GM12878 (cell line): ENCODE measurements at regions not wholly inside any gene's neighbourhood (a gene's known extent, or its start where the extent isn't known, plus 50 kb on each side); places are given as distances from the start of the nearest gene placed in this dataset.

Experiments used
- ATAC-seq: fragments of 200-7000 bp; cut with Tn5 transposase; 3 replicates; pipeline ENCODE4 v1.9.1; 2020; ENCODE audit warnings: mild to moderate bottlenecking, moderate library complexity
- BruUV-seq: library from RNA; stranded (reverse); fragments of 400-500 nt; replicated peaks from 2 replicates; lab custom pipeline; 2021; lab: Mats Ljungman, UMichigan
- CTCF ChIA-PET: fragments of 300-600 bp; sonication (Branson Sonifier 250); formaldehyde crosslinking; extraction: SDS; loops from one replicate; lab custom pipeline; 2021; ENCODE audit warnings: inconsistent platforms; lab: Yijun Ruan, JAX
- POLR2A ChIA-PET: fragments of 350-600 bp; formaldehyde crosslinking; extraction: SDS; loops from one replicate; lab custom pipeline; 2021; ENCODE audit warnings: inconsistent platforms; lab: Charles Lee
- RAD21 ChIA-PET: fragments of 300-600 bp; sonication (Branson Sonifier 250); formaldehyde crosslinking; loops from one replicate; lab custom pipeline; 2023; ENCODE audit warnings: antibody characterized with exemption; ENCODE audit not compliant: unreplicated experiment; lab: Charles Lee
- SMC1A ChIA-PET: fragments of 300-600 bp; sonication (Branson Sonifier 250); formaldehyde crosslinking; loops from one replicate; lab custom pipeline; 2023; ENCODE audit not compliant: unreplicated experiment, uncharacterized antibody; lab: Charles Lee
- DNase-seq: peaks from one replicate; pipeline ENCODE4 v3.0.0-alpha.2; 2011; ENCODE audit warnings: low read depth, low spot score
- FAIRE-seq: peaks from 3 replicates; lab custom pipeline; 2011; peaks lifted over from hg19 to GRCh38; lab: Jason Lieb, UNC
- H2AFZ ChIP-seq: 2 replicates; pipeline ENCODE4 v1.6.0; 2011; ENCODE audit warnings: low read depth, low read length, control low read depth; ENCODE audit not compliant: control insufficient read depth
- H3K27ac ChIP-seq: 2 replicates; pipeline ENCODE4 v1.5.1; 2011; ENCODE audit warnings: control low read depth; ENCODE audit not compliant: control insufficient read depth, insufficient read depth
- H3K27me3 ChIP-seq, 2 experiments: replicated peaks in 1 of 2; 2 replicates each; pipeline versions ENCODE4 v1.6.0 to v1.6.1; 2011; ENCODE audit warnings: low read length in 1 of 2; ENCODE audit not compliant: control insufficient read depth in 2 of 2, insufficient read depth in 2 of 2
- H3K36me3 ChIP-seq, 2 experiments: 2 replicates each; pipeline ENCODE4 v1.5.1; 2011; ENCODE audit warnings: low read length in 1 of 2; ENCODE audit not compliant: control insufficient read depth in 2 of 2, insufficient read depth in 2 of 2
- H3K4me1 ChIP-seq: 2 replicates; pipeline ENCODE4 v1.6.1; 2011; ENCODE audit warnings: mild to moderate bottlenecking, low read length, moderate library complexity, mixed read lengths; ENCODE audit not compliant: control insufficient read depth, insufficient read depth
- H3K4me2 ChIP-seq: 2 replicates; pipeline ENCODE4 v1.6.0; 2011; ENCODE audit warnings: control low read depth; ENCODE audit not compliant: control insufficient read depth, insufficient read depth
- H3K4me3 ChIP-seq: fragments of 200-600 bp; sonication (generic); 2 replicates; pipeline ENCODE4 v1.5.1; 2016
- H3K79me2 ChIP-seq: 2 replicates; pipeline ENCODE4 v1.6.0; 2011; ENCODE audit warnings: low read length; ENCODE audit not compliant: control insufficient read depth, insufficient read depth
- H3K9ac ChIP-seq: 2 replicates; pipeline ENCODE4 v1.8.0; 2011; ENCODE audit warnings: low read length, control low read depth, mixed read lengths; ENCODE audit not compliant: control insufficient read depth, insufficient read depth
- H3K9me3 ChIP-seq: replicated peaks from 3 replicates; pipeline ENCODE4 v1.5.1; 2011; ENCODE audit warnings: mild to moderate bottlenecking, low read length; ENCODE audit not compliant: control insufficient read depth, insufficient read depth
- H4K20me1 ChIP-seq: 2 replicates; pipeline ENCODE4 v1.6.0; 2011; ENCODE audit not compliant: control insufficient read depth, insufficient read depth
- DPF2 ChIP-seq: fragments of 450-650 bp; IDR thresholded peaks from 2 replicates; pipeline ENCODE4 v1.6.1; 2017; ENCODE audit warnings: mild to moderate bottlenecking
- GATAD2B ChIP-seq: fragments of 450-650 bp; conservative IDR thresholded peaks from 2 replicates; pipeline ENCODE4 v1.6.1; 2017; ENCODE audit warnings: low read depth, mild to moderate bottlenecking, moderate library complexity
- HDGF ChIP-seq: fragments of 450-650 bp; IDR thresholded peaks from 2 replicates; pipeline ENCODE4 v1.6.1; 2016; ENCODE audit warnings: antibody characterized with exemption
- KAT2A ChIP-seq: conservative IDR thresholded peaks from 2 replicates; pipeline ENCODE4 v1.6.1; 2011; ENCODE audit warnings: low read depth, low read length; ENCODE audit not compliant: control insufficient read depth
- MLLT1 ChIP-seq: fragments of 450-650 bp; IDR thresholded peaks from 2 replicates; pipeline ENCODE4 v1.6.1; 2016; ENCODE audit warnings: mild to moderate bottlenecking
- NKRF ChIP-seq: fragments of 450-650 bp; conservative IDR thresholded peaks from 2 replicates; pipeline ENCODE4 v1.6.1; 2017; ENCODE audit warnings: mild to moderate bottlenecking, moderate library complexity
- NR2C2 ChIP-seq: IDR thresholded peaks from 2 replicates; pipeline ENCODE4 v1.6.1; 2011; ENCODE audit warnings: borderline replicate concordance, low read depth; ENCODE audit not compliant: control insufficient read depth, insufficient read length
- RBBP5 ChIP-seq: fragments of 200-600 bp; sonication (generic); conservative IDR thresholded peaks from 2 replicates; pipeline ENCODE4 v1.6.1; 2016
- SIN3A ChIP-seq: IDR thresholded peaks from 2 replicates; pipeline ENCODE4 v1.6.1; 2012; ENCODE audit warnings: low read depth, low read length, improper control_type of control experiment
- SREBF2 ChIP-seq: IDR thresholded peaks from 2 replicates; pipeline ENCODE4 v1.6.1; 2012; ENCODE audit warnings: mild to moderate bottlenecking, low read length
- YBX1 ChIP-seq: fragments of 450-650 bp; IDR thresholded peaks from 2 replicates; pipeline ENCODE4 v1.6.1; 2016; ENCODE audit warnings: antibody characterized with exemption
- ZSCAN29 ChIP-seq: fragments of 450-650 bp; IDR thresholded peaks from 2 replicates; pipeline ENCODE4 v1.6.1; 2017; ENCODE audit warnings: mild to moderate bottlenecking, moderate library complexity
- in situ Hi-C: fragments of 300-500 bp; cut with MboI; formaldehyde crosslinking; loops from 9 replicates; pipeline ENCODE4 v1.14.3; 2018; ENCODE audit warnings: mixed read lengths
- intact Hi-C: fragments of 100-400 bp; cut with micrococcal nuclease; formaldehyde crosslinking; loops from one replicate; pipeline ENCODE4 v1.14.2; 2022; ENCODE audit not compliant: unreplicated experiment
- TF ChIP-seq, protein P1 (sequence below), 3 experiments: IDR thresholded peaks in 2 of 3; conservative IDR thresholded peaks in 1 of 3; 2 replicates each; pipeline ENCODE4 v1.5.1; 2011; ENCODE audit warnings: low read depth in 3 of 3, low read length in 3 of 3, mild to moderate bottlenecking in 3 of 3, control low read depth in 2 of 3, moderate library complexity in 2 of 3, inconsistent platforms in 1 of 3, mixed read lengths in 1 of 3; ENCODE audit not compliant: control insufficient read depth in 2 of 3, insufficient read depth in 1 of 3; ENCODE audit errors: extremely low read depth in 1 of 3

DNA sequence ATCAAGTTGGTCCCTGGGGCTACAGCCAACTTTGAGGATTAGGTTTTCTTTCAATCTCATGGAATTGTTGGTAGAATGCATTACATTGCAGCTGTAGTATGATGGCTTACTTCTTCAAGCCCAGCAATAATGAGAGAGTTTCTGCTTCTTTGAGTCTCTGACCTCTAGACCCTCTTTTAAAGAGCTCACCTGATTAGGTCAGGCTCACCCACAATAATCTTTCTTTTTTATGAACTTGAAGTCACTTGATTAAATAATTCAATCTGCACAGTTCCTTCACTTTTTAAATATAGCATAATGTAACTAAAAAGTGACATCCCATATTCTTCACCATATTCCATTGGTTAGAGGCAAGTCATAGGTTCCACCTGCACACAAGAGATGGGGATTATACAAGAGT is 547.5 kb upstream of the CT83 start:
- POLR2A ChIA-PET = no interaction called here
- Histone ChIP-seq H3K27me3 (no peaks in the 10 kb centered on the region), H3K36me3 (no peaks in the 10 kb centered on the region), H3K4me2 (no peak overlapping the region), H3K9me3 (no peaks in the 10 kb centered on the region), H3K9ac (no peak overlapping the region), H3K4me1 (no peaks in the 10 kb centered on the region), H3K79me2 (no peaks in the 10 kb centered on the region), H3K27ac (no peak overlapping the region), H4K20me1 (no peaks in the 10 kb centered on the region), H2AFZ (no peak overlapping the region), H3K4me3 (no peak overlapping the region)
- SMC1A ChIA-PET = no interaction called here
- CTCF ChIA-PET = no interaction called here
- ATAC-seq = no peak
- DNase-seq = no peak
- RAD21 ChIA-PET = no interaction called here
- TF ChIP-seq SREBF2 (no peak), GATAD2B (no peak), NKRF (no peak), HDGF (no peak), KAT2A (no peak), RBBP5 (no peak), SIN3A (no peak), YBX1 (no peak), DPF2 (no peak), MLLT1 (no peak), NR2C2 (no peak), ZSCAN29 (no peak)
- TF ChIP-seq, protein P1, sequence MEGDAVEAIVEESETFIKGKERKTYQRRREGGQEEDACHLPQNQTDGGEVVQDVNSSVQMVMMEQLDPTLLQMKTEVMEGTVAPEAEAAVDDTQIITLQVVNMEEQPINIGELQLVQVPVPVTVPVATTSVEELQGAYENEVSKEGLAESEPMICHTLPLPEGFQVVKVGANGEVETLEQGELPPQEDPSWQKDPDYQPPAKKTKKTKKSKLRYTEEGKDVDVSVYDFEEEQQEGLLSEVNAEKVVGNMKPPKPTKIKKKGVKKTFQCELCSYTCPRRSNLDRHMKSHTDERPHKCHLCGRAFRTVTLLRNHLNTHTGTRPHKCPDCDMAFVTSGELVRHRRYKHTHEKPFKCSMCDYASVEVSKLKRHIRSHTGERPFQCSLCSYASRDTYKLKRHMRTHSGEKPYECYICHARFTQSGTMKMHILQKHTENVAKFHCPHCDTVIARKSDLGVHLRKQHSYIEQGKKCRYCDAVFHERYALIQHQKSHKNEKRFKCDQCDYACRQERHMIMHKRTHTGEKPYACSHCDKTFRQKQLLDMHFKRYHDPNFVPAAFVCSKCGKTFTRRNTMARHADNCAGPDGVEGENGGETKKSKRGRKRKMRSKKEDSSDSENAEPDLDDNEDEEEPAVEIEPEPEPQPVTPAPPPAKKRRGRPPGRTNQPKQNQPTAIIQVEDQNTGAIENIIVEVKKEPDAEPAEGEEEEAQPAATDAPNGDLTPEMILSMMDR (IDR thresholded peaks at IDR 0.05 in 2 of 3, conservative IDR thresholded peaks at IDR 0.05 in 1 of 3; ENCODE audit: control insufficient read depth in 2 of 3, extremely low read depth in 1 of 3, insufficient read depth in 1 of 3, low read depth in 3 of 3, low read length in 3 of 3) = no peak
- intact Hi-C loops = no loop called here
- no peak for FAIRE-seq
- no TSS peak for BruUV-seq
- in situ Hi-C loops = no loop called here
